Medulla oblongata (tissue), 1 donor: ENCODE measurements at regions not wholly inside any gene's neighbourhood (a gene's known extent, or its start where the extent isn't known, plus 50 kb on each side); places are given as distances from the start of the nearest gene placed in this dataset.

Experiments
- DNase-seq: peaks from one replicate; pipeline ENCODE4 v3.0.0-alpha.2; 2015; ENCODE audit errors: extremely low spot score

- no peak for DNase-seq
These were observed 59.9 kb upstream of the IPO9 start for GRCh38 chr1:201769072-201769471.

- DNase-seq: peak; percentile 98
These were observed 59.0 kb upstream of the IPO9 start for GRCh38 chr1:201769966-201770365.

- DNase-seq: no peak
These were observed 57.5 kb upstream of the IPO9 start for GRCh38 chr1:201771466-201771865.

- DNase-seq: no peak
These were observed 56.8 kb upstream of the IPO9 start for GRCh38 chr1:201772178-201772577.

GRCh38 chr1:201773764-201774163 is 55.2 kb upstream of the IPO9 start:
- DNase-seq: no peak

GRCh38 chr1:201774224-201774982 is 54.6 kb upstream of the IPO9 start:
- no peak for DNase-seq

GRCh38 chr1:201774983-201775344 is 54.0 kb upstream of the IPO9 start:
- no peak for DNase-seq

- no peak for DNase-seq
These were observed 53.6 kb upstream of the IPO9 start for GRCh38 chr1:201775380-201775779.

- no peak for DNase-seq
These were observed 50.5 kb upstream of the IPO9 start for GRCh38 chr1:201778279-201779065.
